Heart right ventricle (tissue), 16 donors: ENCODE measurements at regions not wholly inside any gene's neighbourhood (a gene's known extent, or its start where the extent isn't known, plus 50 kb on each side); places are given as distances from the start of the nearest gene placed in this dataset.
"Not testable (repeated sequence)": the region's sequence is repeated elsewhere in the genome, so short reads cannot be mapped to it uniquely, and the experiment has no call there.

ENCODE experiments used
- ATAC-seq, 8 donors: fragments of 200-7000 bp; cut with Tn5 transposase; one replicate each; pipeline ENCODE4 v1.9.1; 2020; ENCODE audit warnings: mild to moderate bottlenecking in 8 of 8, moderate library complexity in 8 of 8, moderate number of reproducible peaks in 1 of 8
- DNase-seq, 2 donors: peaks; one replicate each; pipeline ENCODE4 v3.0.0-alpha.2; 2020
- H3K27ac ChIP-seq, 10 donors: fragments of 200-600 bp; sonication (generic) in 2 of 10; one replicate each; pipeline versions ENCODE4 v1.5.0 to v1.8.0; 2020 to 2022; ENCODE audit warnings: mild to moderate bottlenecking in 3 of 10
- H3K27me3 ChIP-seq, 7 donors: fragments of 200-600 bp; one replicate each; pipeline ENCODE4 v1.8.0; 2021 to 2022; ENCODE audit warnings: mild to moderate bottlenecking in 2 of 7
- H3K36me3 ChIP-seq, 9 donors: fragments of 200-600 bp; sonication (generic) in 1 of 9; one replicate each; pipeline versions ENCODE4 v1.5.0 to v1.8.0; 2020 to 2022; ENCODE audit warnings: mild to moderate bottlenecking in 2 of 9
- H3K4me1 ChIP-seq, 9 donors: fragments of 200-600 bp; sonication (generic) in 1 of 9; one replicate each; pipeline versions ENCODE4 v1.5.0 to v1.8.0; 2020 to 2022; ENCODE audit warnings: mild to moderate bottlenecking in 4 of 9
- H3K4me3 ChIP-seq, 10 donors: fragments of 200-600 bp; sonication (generic) in 2 of 10; one replicate each; pipeline versions ENCODE4 v1.5.0 to v1.8.0; 2020 to 2022; ENCODE audit warnings: mild to moderate bottlenecking in 7 of 10, moderate library complexity in 2 of 10
- H3K9me3 ChIP-seq, 11 donors: fragments of 200-600 bp in 10 of 11; sonication (generic) in 2 of 11; one replicate each; pipeline versions ENCODE4 v1.5.0 to v1.8.0; 2013 to 2022; ENCODE audit warnings: mild to moderate bottlenecking in 2 of 11, control low read depth in 1 of 11, moderate library complexity in 1 of 11
- CTCF ChIP-seq, 9 donors: fragments of 200-600 bp; sonication (generic) in 2 of 9; IDR thresholded peaks; one replicate each; pipeline versions ENCODE4 v1.5.0 to v1.8.0; 2021 to 2022; ENCODE audit warnings: antibody characterized with exemption in 9 of 9, mild to moderate bottlenecking in 5 of 9, moderate library complexity in 1 of 9
- WGBS, 2 donors: extraction: QIAGEN DNeasy Blood & Tissue Kit; methylation state at CpG; one replicate each; pipeline ENCODE4 v1.1.7; 2013; ENCODE audit warnings: inconsistent platforms in 1 of 2; 5-methylcytosine and 5-hydroxymethylcytosine counted together
- intact Hi-C, 10 donors: fragments of 100-400 bp; cut with DNase I; formaldehyde crosslinking; loops; one replicate each; pipeline versions ENCODE4 v1.11.1 to v1.14.2; 2022
- donor health status: Arrhythmogenic right ventricular cardiomyopathy.
- donor health status: ischemic (EF 13 %, LVEDD 7.1; RV severe dilation, severe dysfunction).
- donor health status: healthy with polysubstance abuse.
- donor health status: DM: no; HTN: yes; CAD: no.
- donor health status: DM: no; HTN: no; CAD: no.
- donor health status: ischemic (EF 25% LVEDD 6.9; RV normal size, moderate dysfunction).
- donor health status: ischemic (EF 25% LVEDD 5.7; RV mildly dilated, moderate dysfunction).
- donor health status: healthy.
- donor health status: DM: yes; HTN: yes; CAD: no.
- donor health status: Ischemic cardiomyopathy.
- donor health status: ischemic (EF 35%, LVEDD 5.7; RV mildly dilated, moderate dysfunction).
- donor health status: nonischemic (EF 11% LVEDD 7.7; RV severe dilation, severe dysfunction).
- donor health status: DM: yes; HTN: yes; CAD: no.
- donor health status: PGD.
- donor health status: ischemic (EF 29% LVEDD 5.4; RV normal size, mild dysfunction).
- donor health status: nonischemic (EF 23%, LVEDD 6.1; RV moderate dilation, normal function).

DNA sequence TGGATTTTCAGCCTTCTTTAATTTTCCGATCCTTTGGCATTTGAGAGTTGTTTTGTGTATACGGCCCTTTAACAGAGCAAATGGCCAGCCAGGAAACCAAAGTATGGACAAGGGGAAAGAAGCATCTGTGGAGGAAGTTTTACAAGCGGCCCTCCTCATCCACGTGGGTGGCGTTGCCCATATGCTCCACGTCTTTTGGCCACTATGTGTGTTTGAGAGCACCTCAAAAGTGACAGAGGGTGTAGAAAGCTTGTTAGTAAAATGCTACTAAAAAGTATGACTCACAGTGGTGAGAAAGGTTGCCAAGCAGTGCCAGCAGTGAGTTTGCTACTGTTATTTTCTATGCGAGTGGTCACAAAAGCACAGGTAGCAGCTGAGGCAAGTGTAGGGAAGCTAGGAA is 451.8 kb upstream of the NPAP1 start:
- Histone ChIP-seq H3K27ac (no peak overlapping the region), H3K9me3 (peaks cover 0 to 12% (median 0%) of the 10 kb centered on the region in 11 donors), H3K4me3 (no peak overlapping the region), H3K36me3 (no peaks in the 10 kb centered on the region), H3K4me1 (no peaks in the 10 kb centered on the region), H3K27me3 (no peaks in the 10 kb centered on the region)
- TF ChIP-seq CTCF (IDR thresholded peaks at IDR 0.05): no peak
- no peak for ATAC-seq
- intact Hi-C loops: no loop called here
- WGBS, 2 donors: 75 to 79% methylated on average over 7 of the region's 7 CpGs
- DNase-seq: no peak

- H3K27ac ChIP-seq: no peak overlapping the region
- intact Hi-C loops: no loop called here
- WGBS, 2 donors: 67 to 73% methylated on average over 1 of the region's 1 CpG
- DNase-seq: no peak
- H3K4me1 ChIP-seq: no peaks in the 10 kb centered on the region
- no peak overlapping the region for H3K4me3 ChIP-seq
- no peaks in the 10 kb centered on the region for H3K27me3 ChIP-seq
- TF ChIP-seq CTCF (IDR thresholded peaks at IDR 0.05): no peak
- no peaks in the 10 kb centered on the region for H3K36me3 ChIP-seq
- H3K9me3 ChIP-seq: peaks cover 0 to 14% (median 0%) of the 10 kb centered on the region in 11 donors
- ATAC-seq: no peak
Observed at GRCh38 chr15:24224161-24224560, 451.4 kb upstream of the NPAP1 start.

- H3K36me3 ChIP-seq, DNase-seq, H3K4me3 ChIP-seq, intact Hi-C loops, H3K4me1 ChIP-seq, H3K27ac ChIP-seq, ATAC-seq, H3K27me3 ChIP-seq: not testable (repeated sequence)
- WGBS, 2 donors: 77% methylated on average over 7 of the region's 7 CpGs
- peaks cover 0 to 16% (median 0%) of the 10 kb centered on the region in 11 donors for H3K9me3 ChIP-seq
Observed at GRCh38 chr15:24228922-24229321, 446.7 kb upstream of the NPAP1 start.

DNA sequence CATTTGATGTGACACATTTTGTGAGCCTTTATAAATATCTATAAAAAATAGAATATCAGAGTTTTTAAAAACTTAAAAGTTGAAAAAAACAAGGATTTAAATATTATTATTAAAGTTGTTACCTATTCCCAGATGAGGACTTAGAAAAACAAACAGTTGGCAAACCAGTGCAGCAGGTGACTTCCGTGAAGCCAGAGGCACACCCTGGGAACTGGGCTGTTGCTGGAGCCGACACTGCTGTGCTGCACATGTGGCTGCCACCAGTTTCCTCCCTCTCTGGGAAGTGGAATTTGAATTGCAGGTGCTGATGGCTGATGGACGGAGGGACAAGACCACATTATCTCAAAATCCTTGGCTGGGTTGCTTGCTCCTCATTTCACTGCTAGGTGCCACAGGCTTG is 442.4 kb upstream of the NPAP1 start:
- H3K27me3 ChIP-seq, DNase-seq, intact Hi-C loops, H3K4me3 ChIP-seq, H3K27ac ChIP-seq, H3K4me1 ChIP-seq, H3K36me3 ChIP-seq, ATAC-seq: not testable (repeated sequence)
- WGBS, 2 donors: 56 to 58% methylated on average over 3 of the region's 3 CpGs
- H3K9me3 ChIP-seq: peaks cover 0 to 13% (median 0%) of the 10 kb centered on the region in 11 donors

DNA sequence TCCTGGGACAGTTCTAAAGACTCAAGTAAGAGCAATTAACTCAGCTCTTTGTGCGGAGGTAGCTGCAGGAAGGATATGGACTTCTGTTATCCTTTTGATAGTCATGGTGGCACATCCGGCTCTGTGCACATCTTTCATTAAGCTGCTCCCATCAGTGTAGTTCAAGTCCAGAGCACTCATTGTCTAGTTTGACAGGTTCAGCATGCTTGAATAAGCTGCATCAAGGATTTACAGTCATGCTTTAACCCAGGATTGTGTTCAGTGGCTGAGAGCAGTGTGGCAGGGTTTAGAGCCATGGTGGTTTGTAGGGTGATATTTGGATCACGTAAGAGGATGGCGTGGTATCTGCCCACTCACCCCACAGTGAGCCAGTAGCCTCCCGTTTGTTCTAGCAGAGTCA is 435.0 kb upstream of the NPAP1 start:
- intact Hi-C loops, H3K36me3 ChIP-seq, H3K9me3 ChIP-seq, H3K4me1 ChIP-seq, H3K4me3 ChIP-seq, ATAC-seq, DNase-seq, H3K27ac ChIP-seq, H3K27me3 ChIP-seq: not testable (repeated sequence)
- WGBS, 2 donors: 73 to 77% methylated on average over 5 of the region's 5 CpGs

GRCh38 chr15:24259106-24259505 is 416.5 kb upstream of the NPAP1 start:
- intact Hi-C loops, DNase-seq, ATAC-seq, H3K4me3 ChIP-seq, H3K27ac ChIP-seq, H3K27me3 ChIP-seq, H3K4me1 ChIP-seq, H3K36me3 ChIP-seq: not testable (repeated sequence)
- 47 to 48% methylated on average over 3 of the region's 3 CpGs for WGBS, 2 donors
- H3K9me3 ChIP-seq: peaks cover 0 to 16% (median 0%) of the 10 kb centered on the region in 11 donors

DNA sequence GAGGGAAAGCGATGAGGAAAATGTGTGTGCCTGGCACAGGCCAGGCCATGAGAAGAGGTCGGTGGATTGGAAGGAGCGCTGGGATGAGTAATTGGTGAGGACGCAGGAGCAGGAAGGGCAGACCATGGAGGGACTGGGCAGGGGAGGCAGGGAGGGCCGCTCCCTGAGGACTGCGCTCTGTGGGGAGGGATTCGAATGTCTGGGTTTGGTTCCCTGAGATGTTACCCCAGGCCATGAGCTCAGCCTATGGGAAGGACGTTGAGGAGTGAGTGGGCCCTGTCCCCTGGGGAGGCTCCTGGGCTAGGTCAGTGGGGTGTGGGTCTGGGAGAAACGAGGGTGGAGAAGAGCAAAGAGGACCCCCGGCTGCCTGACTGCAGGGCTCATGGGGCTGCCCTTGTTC is 415.2 kb upstream of the NPAP1 start:
- H3K4me3 ChIP-seq, H3K9me3 ChIP-seq, H3K27ac ChIP-seq, H3K27me3 ChIP-seq, ATAC-seq, DNase-seq, H3K4me1 ChIP-seq, H3K36me3 ChIP-seq, intact Hi-C loops: not testable (repeated sequence)
- 73 to 74% methylated on average over 10 of the region's 10 CpGs for WGBS, 2 donors

- H3K36me3 ChIP-seq, H3K9me3 ChIP-seq, H3K4me3 ChIP-seq, H3K4me1 ChIP-seq, intact Hi-C loops, H3K27me3 ChIP-seq, H3K27ac ChIP-seq, ATAC-seq, DNase-seq: not testable (repeated sequence)
- 20 to 29% methylated on average over 10 to 13 of the region's 25 CpGs for WGBS, 2 donors
Observed at GRCh38 chr15:24260854-24261253, 414.7 kb upstream of the NPAP1 start.

- intact Hi-C loops, H3K36me3 ChIP-seq, H3K27ac ChIP-seq, DNase-seq, H3K4me3 ChIP-seq, H3K27me3 ChIP-seq, ATAC-seq, H3K9me3 ChIP-seq, H3K4me1 ChIP-seq: not testable (repeated sequence)
- 55 to 62% methylated on average over 7 of the region's 7 CpGs for WGBS, 2 donors
Observed at GRCh38 chr15:24268536-24269165, 406.9 kb upstream of the NPAP1 start.
